Upper lobe of left lung (tissue), 4 donors: ENCODE measurements at regions not wholly inside any gene's neighbourhood (a gene's known extent, or its start where the extent isn't known, plus 50 kb on each side); places are given as distances from the start of the nearest gene placed in this dataset.

Experiments
- CTCF ChIP-seq, 6 experiments: fragments of 450-650 bp in 4 of 6; fragments of 200-600 bp in 2 of 6; sonication (generic) in 2 of 6; IDR thresholded peaks; one replicate each; pipeline ENCODE4 v1.5.1; 2016 to 2019; ENCODE audit warnings: antibody characterized with exemption in 6 of 6
- POLR2A ChIP-seq, 4 donors: fragments of 450-650 bp; IDR thresholded peaks; one replicate each; pipeline ENCODE4 v1.5.1; 2016 to 2017; ENCODE audit warnings: antibody characterized with exemption in 4 of 4, mild to moderate bottlenecking in 2 of 4

DNA sequence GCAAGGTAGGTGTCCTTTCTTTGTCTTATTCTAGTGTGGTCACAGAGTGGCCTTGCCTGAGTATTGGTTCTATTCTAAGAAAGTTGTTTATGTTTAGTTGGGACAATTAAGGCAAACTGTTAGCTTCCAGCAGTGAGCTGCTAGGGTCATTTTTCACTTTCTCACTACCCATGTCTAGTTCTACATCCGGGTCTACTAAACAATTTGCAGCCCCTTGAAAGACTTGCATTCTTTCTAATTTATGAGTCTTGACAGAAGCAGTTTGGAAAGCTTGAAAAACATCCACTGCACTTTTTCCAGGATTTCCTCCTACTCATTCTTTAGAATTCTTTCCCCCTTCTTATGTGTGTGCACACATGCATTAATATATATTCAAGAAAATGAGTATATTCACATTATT lies 892.2 kb upstream of the ACO1 start:
- TF ChIP-seq CTCF (IDR thresholded peaks at IDR 0.05) (no peak), POLR2A (IDR thresholded peaks at IDR 0.05) (no peak)
